NB4 (cell line): ENCODE measurements at regions not wholly inside any gene's neighbourhood (a gene's known extent, or its start where the extent isn't known, plus 50 kb on each side); places are given as distances from the start of the nearest gene placed in this dataset.

ENCODE experiments used
- DNase-seq: peaks from one replicate; pipeline ENCODE4 v3.0.0; 2010; ENCODE audit warnings: low read depth
- H3K4me3 ChIP-seq: one replicate; pipeline ENCODE4 v1.5.1; 2011; ENCODE audit warnings: mild to moderate bottlenecking, low read depth, low read length, moderate library complexity
- CTCF ChIP-seq: IDR thresholded peaks from one replicate; pipeline ENCODE4 v1.5.1; 2012; ENCODE audit warnings: low read depth, low read length
- MAX ChIP-seq: IDR thresholded peaks from 2 replicates; pipeline ENCODE4 v1.6.1; 2011; ENCODE audit warnings: low read depth, low read length
- MYC ChIP-seq: IDR thresholded peaks from 2 replicates; pipeline ENCODE4 v1.6.1; 2011; ENCODE audit warnings: low read depth, low read length
- POLR2A ChIP-seq: IDR thresholded peaks from 2 replicates; pipeline ENCODE4 v1.6.1; 2011; ENCODE audit warnings: mild to moderate bottlenecking; ENCODE audit not compliant: insufficient read length; ENCODE audit errors: extremely low read depth

DNA sequence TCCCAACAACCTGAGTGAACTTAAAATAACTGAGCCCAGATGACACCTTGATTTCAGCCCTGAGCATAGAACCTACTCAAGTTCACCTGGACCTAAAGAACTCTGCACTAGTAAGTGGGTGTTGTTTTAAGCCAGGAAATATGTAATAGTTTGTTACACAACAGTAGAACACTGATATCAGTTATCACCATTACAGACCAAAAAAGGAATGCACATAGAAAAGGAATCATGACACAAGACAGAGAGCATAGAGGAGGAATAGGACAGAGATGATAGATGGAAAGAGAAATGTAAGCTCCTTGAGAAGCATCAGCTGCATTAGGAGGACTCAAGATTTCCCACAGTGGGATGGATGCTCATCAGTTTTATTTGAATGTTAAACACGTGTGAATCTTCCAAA is 1096.9 kb upstream of the SEMA6A start:
- TF ChIP-seq POLR2A = no peak
- no peak for TF ChIP-seq MYC
- no peak for TF ChIP-seq CTCF
- no peak for TF ChIP-seq MAX
- no peak overlapping the region for H3K4me3 ChIP-seq
- no peak for DNase-seq

DNA sequence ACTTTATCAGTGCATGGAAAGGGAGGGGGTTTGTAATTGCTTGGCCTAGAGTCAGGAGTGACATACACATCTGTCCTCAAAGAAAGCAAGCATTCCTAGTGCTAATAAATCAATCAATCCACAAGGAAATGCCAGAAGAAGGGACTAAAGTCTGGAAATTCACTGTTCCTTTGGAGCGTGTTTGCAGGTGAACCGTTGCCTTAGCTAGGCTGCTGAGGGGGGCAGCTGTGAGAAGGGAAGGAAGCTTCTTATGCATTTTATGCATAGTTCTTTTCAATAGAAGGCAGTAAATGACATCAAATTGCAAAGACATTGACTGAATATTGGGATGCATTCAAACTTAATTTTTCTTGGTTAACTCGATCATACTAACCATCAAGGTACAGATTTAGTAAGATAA is 1092.5 kb upstream of the SEMA6A start:
- H3K4me3 ChIP-seq = no peak overlapping the region
- TF ChIP-seq CTCF (no peak), POLR2A (no peak), MAX (no peak), MYC (no peak)
- DNase-seq = no peak

- DNase-seq = no peak
- no peak overlapping the region for H3K4me3 ChIP-seq
- TF ChIP-seq MAX = no peak
- no peak for TF ChIP-seq MYC
- TF ChIP-seq CTCF = no peak
- no peak for TF ChIP-seq POLR2A
Measured at GRCh38 chr5:117665121-117665520, 1090.5 kb upstream of the SEMA6A start.

DNA sequence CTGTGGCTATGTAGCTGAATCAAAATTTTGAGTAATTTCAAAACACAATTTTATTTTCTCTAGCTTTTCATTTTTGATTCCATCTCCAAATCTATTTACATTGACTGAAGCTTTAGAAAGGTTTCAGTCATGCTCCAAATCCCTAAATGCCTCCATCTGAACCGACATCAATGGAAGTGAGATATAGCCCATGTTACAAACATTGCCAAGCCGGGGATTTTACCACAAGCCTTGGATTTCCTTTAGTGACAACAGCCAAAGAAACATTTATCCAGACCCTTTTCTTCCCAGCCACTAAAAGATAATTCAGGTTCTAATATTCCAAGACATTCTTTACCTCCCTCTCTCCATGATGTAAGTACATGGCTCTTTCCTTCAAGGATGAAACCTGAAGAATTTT is 1087.7 kb upstream of the SEMA6A start:
- no peak for DNase-seq
- H3K4me3 ChIP-seq = no peak overlapping the region
- TF ChIP-seq POLR2A (no peak), MYC (no peak), MAX (no peak), CTCF (no peak)

GRCh38 chr5:117657541-117657940 is 1082.9 kb upstream of the SEMA6A start:
- no peak overlapping the region for H3K4me3 ChIP-seq
- DNase-seq = no peak
- TF ChIP-seq POLR2A = no peak
- no peak for TF ChIP-seq CTCF
- TF ChIP-seq MYC = no peak
- no peak for TF ChIP-seq MAX

GRCh38 chr5:117652958-117653280 is 1078.3 kb upstream of the SEMA6A start:
- TF ChIP-seq MAX (no peak), MYC (no peak), CTCF (no peak), POLR2A (no peak)
- no peak overlapping the region for H3K4me3 ChIP-seq

More at GRCh38 chr5:117652958-117653280, 1078.3 kb upstream of the SEMA6A start:
- no peak for DNase-seq
